T-helper 2 cell treated with Interferon-gamma antibody and Interleukin-4, amounts not matched to agents 100 ng/mL and 5 ng/mL, for 36 hours (primary cell): ENCODE measurements at regions not wholly inside any gene's neighbourhood (a gene's known extent, or its start where the extent isn't known, plus 50 kb on each side); places are given as distances from the start of the nearest gene placed in this dataset.

Source experiments
- intact Hi-C: fragments of 100-400 bp; cut with micrococcal nuclease; formaldehyde crosslinking; loops from one replicate; pipeline ENCODE4 v1.15.1; 2023

DNA sequence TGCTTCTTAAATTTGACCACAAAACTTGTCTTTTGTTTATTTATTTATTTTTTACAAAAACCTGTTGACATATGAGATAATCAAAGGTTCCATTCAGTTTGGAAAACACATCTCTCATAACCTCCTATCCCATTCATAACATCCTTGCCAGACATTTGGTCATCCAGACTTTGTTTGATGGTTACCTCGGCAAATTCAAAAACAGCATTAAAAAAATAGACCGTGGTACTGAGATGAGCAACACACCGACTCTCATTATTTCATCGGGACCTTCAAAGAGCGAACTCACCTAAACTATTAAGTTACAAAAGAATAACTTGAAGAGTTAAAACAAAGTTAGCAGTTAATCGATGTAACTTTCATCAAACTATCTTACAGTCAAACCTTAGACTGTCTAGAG is 85.8 kb upstream of the RPS6KA3 start:
- intact Hi-C loops = no loop called here

DNA sequence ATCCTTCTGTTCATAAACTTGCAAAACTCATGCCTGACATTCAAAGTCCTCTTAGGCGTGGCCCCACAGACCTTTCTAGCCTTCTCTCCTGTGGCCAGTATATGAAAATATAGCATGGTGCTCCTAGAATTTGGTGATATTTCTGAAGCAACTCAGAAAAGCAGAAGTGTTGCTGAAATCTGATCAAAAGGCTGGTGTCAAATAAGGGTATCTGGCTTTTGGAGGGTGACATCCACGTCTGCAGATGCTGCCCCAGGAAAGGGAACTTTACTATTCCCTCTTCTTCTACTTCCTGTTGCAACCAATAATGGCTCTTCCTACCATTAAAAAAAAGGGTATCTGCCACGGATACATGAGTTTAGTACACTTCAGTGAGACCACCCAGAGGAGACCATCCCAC is 83.9 kb upstream of the RPS6KA3 start:
- intact Hi-C loops = no loop called here

DNA sequence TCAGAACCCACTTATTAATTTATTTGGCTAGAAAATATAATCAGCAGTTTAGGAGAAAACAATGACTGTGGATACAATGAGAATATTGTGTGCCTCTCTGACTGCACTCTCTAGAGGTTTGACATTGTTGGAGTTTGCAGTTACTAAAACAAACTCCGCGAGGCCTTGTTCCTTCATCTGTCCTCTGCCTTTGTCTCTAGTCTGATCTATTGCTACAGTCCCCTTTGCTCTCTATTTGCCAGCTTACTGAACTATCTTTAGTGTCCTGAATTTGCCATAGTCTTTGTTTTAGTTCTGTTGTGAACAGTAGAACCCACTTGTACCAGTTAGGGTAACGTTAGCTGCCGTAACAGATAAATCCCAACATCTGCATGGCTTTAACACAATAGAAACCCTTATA is 81.4 kb upstream of the RPS6KA3 start:
- intact Hi-C loops = no loop called here

DNA sequence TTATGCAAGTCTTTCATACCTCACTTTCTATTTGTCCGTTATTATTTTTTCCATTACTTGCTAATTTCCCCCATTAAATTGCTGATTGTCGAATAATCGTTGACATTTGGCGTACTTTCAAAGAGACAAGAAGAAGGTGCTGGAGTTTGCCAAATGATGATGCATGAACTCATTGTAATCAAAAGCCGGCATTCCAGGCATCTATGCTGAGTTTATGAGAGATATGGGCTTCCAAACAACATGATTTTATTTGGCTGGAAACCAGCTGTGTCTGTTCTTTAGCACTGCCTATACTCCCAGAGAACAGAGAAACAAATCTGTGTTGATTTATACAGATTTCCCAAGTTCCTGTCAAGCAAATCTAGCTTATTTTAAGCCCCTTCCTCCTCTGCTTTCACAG is 80.8 kb upstream of the RPS6KA3 start:
- intact Hi-C loops = no loop called here

DNA sequence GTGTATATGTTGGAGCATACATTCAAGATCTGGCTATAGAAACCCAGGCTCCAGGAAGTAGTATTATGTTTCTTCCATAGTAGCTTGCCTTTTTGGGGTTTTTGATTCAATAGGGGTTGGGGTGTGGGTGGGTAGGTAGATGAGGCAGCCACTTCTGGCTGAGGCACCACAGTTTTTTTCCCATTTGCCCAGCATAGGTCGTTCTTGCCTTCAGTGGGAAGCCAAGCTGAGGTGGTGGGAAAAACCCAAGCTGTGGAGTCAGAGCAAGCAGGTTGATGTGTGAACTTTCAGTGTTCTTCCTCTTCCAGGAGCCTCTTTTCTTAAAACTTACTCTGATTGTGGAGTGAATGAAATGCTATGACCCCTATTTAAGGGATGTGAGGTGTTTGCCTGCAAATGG is 67.0 kb upstream of the RPS6KA3 start:
- intact Hi-C loops = no loop called here

DNA sequence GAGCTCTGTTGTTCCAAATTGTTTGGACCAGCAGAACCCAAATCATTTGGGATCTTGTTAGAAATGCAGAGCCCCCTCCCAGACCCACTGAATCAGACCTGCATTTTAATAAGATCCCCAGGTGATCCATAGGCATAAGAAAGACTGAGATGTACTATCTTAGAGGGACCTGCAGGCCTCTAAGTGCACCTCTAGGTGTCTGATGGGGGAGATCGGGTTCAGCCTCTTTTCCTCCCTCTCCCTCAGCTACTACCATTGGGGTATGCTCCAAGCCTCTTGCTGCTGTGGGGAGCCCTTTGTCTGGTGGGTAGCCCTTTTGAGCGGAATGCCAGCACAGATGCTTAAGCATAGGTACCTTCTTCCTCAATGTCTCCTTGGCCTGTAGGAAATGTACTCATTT is 63.8 kb upstream of the RPS6KA3 start:
- intact Hi-C loops = no loop called here

DNA sequence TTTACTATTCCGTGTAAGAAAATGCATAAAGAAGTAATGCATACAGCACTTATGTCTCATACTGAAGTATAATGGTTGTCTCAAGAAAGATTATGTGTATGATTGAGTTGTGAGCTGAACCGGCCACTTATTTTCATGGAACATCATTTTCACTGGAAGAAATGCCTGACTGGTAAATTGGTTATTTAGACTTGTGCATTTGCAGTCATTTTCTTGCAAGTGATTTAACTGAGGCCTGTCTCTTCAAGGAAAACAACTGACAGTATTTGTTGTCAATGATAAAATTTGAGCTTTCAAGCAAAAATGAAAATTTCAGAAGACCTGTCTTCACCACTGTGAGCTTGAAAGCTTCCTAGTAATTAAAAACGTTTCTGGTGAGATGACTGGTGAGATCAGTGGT is 62.7 kb upstream of the RPS6KA3 start:
- intact Hi-C loops = no loop called here

DNA sequence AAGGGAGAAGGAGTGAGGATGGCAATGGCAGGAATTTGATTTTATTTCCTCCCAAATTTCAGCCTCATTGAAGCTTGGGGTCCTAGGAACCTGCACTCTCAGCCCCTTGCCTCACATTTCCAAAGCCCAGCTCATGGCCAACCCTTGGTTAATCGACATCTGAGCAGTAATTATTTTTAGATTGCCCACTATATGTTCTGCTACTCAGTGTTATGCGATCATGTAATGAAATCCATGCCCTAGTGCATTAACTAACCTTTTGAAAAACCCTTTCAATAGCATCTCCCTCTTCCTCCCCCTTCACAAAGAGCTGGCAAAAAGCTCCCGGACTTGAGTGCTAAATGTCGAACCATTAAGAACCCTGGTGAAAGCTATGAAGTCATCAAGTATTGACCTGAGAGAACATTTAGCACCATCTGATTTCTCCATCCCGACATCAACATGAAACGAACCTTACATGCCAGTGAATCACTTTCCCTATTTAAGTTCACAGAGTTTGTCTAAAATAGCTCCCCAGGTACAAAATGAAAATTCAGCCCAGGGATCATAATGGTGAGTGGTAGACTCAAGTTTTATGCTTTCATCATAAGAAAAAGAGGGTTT is 59.2 kb upstream of the RPS6KA3 start:
- intact Hi-C loops = no loop called here

DNA sequence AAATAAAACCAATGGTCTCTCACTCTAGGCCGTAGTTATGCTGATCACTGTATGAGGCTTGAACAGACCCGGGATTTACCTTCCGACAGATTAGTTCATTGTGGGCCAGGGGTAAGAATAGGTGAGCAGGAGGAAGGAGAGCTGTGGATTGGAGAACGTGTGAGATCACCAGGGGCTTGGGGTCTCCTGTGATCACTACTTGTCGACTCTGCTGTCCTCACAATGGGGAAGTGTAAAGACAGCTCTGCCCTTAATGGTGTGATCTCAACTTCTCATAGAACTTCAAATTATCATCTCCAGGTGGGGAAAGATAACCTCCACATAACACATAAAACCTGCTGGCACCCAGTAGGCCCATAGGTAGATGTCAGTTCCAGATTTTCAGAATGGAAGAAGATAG is 56.2 kb upstream of the RPS6KA3 start:
- intact Hi-C loops = no loop called here

DNA sequence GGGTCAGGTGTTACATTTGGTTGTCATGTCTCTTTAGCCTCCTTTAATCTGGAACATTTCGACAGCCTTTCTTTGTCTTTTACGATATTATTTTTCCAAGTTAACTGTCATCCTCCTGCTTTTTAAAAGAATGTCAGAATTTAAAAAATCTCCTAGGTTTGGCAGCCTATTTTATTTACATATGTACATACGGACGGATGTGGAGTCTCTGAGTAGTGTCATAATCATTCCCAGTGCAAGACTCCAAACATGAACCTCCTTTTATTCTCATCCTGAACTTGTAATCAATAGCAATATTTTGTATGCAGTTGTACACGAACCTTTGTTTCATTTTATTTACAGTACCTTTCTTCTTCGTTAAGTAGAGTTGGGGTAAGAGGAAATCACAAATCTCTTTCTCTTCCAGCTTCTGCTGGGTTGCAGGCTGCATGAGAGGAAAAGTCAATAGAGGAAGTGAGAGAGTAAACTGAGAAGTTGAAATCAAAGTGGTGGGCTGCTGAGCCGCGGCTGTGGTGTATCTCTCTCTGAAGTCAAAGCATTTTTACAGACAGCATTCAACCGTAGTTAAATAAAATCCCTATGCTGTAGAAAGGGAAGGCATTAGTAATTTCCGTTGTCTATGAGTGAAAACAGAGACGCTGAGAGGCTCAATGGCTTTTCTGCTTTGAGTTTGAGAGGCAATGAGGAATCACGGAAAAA is 53.9 kb upstream of the RPS6KA3 start:
- intact Hi-C loops = no loop called here

DNA sequence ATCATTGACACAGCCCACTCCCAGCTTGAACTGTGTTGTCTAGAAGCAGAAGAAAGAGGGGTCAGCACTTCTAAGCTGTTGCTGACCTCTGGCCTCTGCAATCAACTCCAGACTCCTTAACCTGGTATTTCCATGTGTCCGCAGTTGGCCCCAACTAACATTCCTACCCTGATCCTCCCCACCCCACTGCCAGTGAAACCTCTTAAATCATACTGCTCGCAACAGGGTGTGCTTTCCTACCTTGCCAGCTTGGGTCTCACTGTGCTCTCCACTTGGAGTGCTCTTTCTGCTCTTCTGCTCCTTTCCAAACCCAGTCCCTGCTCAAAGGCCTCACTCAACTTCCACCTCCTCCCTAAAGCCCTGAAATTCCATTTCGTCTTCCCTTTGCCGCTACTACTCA is 52.3 kb upstream of the RPS6KA3 start:
- intact Hi-C loops = no loop called here

DNA sequence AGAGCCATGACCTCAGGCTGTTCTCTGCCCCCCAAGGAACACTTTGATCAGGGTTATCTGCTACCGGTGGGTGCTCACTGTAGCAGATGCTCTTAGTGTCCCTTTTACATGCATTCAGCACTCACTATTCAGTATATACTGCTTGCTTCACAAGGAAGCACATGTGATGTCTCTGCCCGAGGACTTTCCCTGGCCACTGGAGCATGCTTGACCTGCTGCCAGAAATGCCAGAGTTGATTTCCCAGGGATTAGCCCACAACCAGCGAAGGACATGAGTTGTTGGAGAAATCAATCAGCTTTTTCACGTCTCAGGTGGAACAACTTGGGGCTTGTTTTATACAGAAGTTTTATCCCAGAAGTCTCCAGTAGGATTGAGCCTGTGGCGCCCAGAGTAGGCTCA is 51.2 kb upstream of the RPS6KA3 start:
- intact Hi-C loops = no loop called here
